HCT116 (cell line): ENCODE measurements at regions not wholly inside any gene's neighbourhood (a gene's known extent, or its start where the extent isn't known, plus 50 kb on each side); places are given as distances from the start of the nearest gene placed in this dataset.

Source experiments
- CEBPB ChIP-seq: IDR thresholded peaks from 2 replicates; pipeline ENCODE4 v1.6.1; 2012; ENCODE audit warnings: low read depth
- EZH2 ChIP-seq: fragments of 200-600 bp; sonication (generic); IDR thresholded peaks from 2 replicates; pipeline ENCODE4 v1.6.1; 2017; ENCODE audit warnings: antibody characterized with exemption, mixed run types
- MAX ChIP-seq: IDR thresholded peaks from 2 replicates; pipeline ENCODE4 v1.6.1; 2012

- TF ChIP-seq CEBPB (no peak), EZH2 (no peak), MAX (no peak)
These were observed 345.7 kb upstream of the MAF start for GRCh38 chr16:79946252-79946651.
